Smooth muscle cell (in vitro differentiated cells): ENCODE measurements at regions not wholly inside any gene's neighbourhood (a gene's known extent, or its start where the extent isn't known, plus 50 kb on each side); places are given as distances from the start of the nearest gene placed in this dataset.

Experiments used
- DNase-seq: peaks from one replicate; lab custom pipeline; 2025; ENCODE audit not compliant: unreplicated experiment; lab: John Stamatoyannopoulos, UW
- H2AFZ ChIP-seq: fragments of 200-600 bp; sonication (generic); 2 replicates; pipeline ENCODE4 v1.6.0; 2016; ENCODE audit warnings: antibody characterized with exemption, low read depth, mild to moderate bottlenecking
- H3F3A ChIP-seq: fragments of 200-600 bp; sonication (generic); 2 replicates; pipeline ENCODE4 v1.6.0; 2017; ENCODE audit warnings: antibody characterized with exemption, low read depth
- H3K27ac ChIP-seq: fragments of 200-600 bp; sonication (generic); 2 replicates; pipeline ENCODE4 v1.5.1; 2016; ENCODE audit warnings: low read depth, mild to moderate bottlenecking
- H3K27me3 ChIP-seq: fragments of 200-600 bp; sonication (generic); 2 replicates; pipeline ENCODE4 v1.6.1; 2016; ENCODE audit warnings: low read depth, mild to moderate bottlenecking
- H3K36me3 ChIP-seq: fragments of 200-600 bp; sonication (generic); 2 replicates; pipeline ENCODE4 v1.5.1; 2016; ENCODE audit warnings: low read depth
- H3K4me1 ChIP-seq: fragments of 200-600 bp; sonication (generic); 2 replicates; pipeline ENCODE4 v1.5.1; 2016; ENCODE audit warnings: low read depth
- H3K4me2 ChIP-seq: fragments of 200-600 bp; sonication (generic); 2 replicates; pipeline ENCODE4 v1.6.0; 2016; ENCODE audit warnings: mild to moderate bottlenecking
- H3K4me3 ChIP-seq: fragments of 200-600 bp; sonication (generic); 2 replicates; pipeline ENCODE4 v1.5.1; 2016; ENCODE audit warnings: mild to moderate bottlenecking
- H3K79me2 ChIP-seq: fragments of 200-600 bp; sonication (generic); 2 replicates; pipeline ENCODE4 v1.6.0; 2016; ENCODE audit warnings: low read depth, mild to moderate bottlenecking
- H3K9ac ChIP-seq: fragments of 200-600 bp; sonication (generic); 2 replicates; pipeline ENCODE4 v1.6.0; 2016; ENCODE audit warnings: low read depth
- H3K9me3 ChIP-seq: fragments of 200-600 bp; sonication (generic); replicated peaks from 2 replicates; pipeline ENCODE4 v1.5.1; 2016; ENCODE audit warnings: low read depth
- H4K20me1 ChIP-seq: fragments of 200-600 bp; sonication (generic); 2 replicates; pipeline ENCODE4 v1.6.0; 2016; ENCODE audit warnings: low read depth
- WGBS: methylation state at CpG from one replicate; pipeline ENCODE4 v1.1.7; 2016; ENCODE audit warnings: low lambda C conversion rate; 5-methylcytosine and 5-hydroxymethylcytosine counted together
- TF ChIP-seq, protein P1 (sequence below): fragments of 200-600 bp; sonication (generic); IDR thresholded peaks from 2 replicates; pipeline ENCODE4 v1.5.1; 2017; ENCODE audit warnings: borderline replicate concordance, mild to moderate bottlenecking, antibody characterized with exemption; ENCODE audit not compliant: insufficient read depth, poor library complexity, severe bottlenecking

DNA sequence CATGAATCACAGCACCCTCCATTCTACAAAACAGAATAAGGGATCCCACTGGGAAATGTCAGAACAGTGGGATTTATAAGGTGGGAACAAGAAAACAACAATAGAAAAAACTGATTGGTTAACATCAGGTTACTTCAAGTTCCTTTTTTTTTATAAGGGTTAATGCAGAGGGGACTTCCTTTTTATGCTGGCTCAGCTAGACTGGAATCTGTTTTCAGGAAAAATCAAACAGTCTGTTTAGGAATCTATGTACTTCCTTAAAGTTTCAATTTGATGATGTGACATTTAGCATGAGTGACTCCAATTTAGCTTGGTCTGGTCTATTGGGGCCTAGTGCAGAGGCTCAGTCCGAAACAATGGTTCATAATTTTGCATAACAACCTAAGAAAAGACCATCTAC, 192.9 kb downstream of the ADGRA3 start:
- H4K20me1 ChIP-seq: no peaks in the 10 kb centered on the region
- no peaks in the 10 kb centered on the region for H3K79me2 ChIP-seq
- no peak overlapping the region for H2AFZ ChIP-seq
- H3K27me3 ChIP-seq: no peaks in the 10 kb centered on the region
- H3K27ac ChIP-seq: no peak overlapping the region
- WGBS: 83% methylated on average over 1 of the region's 1 CpG
- no peaks in the 10 kb centered on the region for H3K36me3 ChIP-seq
- no peak overlapping the region for H3K9ac ChIP-seq
- DNase-seq: no peak
- TF ChIP-seq, protein P1, sequence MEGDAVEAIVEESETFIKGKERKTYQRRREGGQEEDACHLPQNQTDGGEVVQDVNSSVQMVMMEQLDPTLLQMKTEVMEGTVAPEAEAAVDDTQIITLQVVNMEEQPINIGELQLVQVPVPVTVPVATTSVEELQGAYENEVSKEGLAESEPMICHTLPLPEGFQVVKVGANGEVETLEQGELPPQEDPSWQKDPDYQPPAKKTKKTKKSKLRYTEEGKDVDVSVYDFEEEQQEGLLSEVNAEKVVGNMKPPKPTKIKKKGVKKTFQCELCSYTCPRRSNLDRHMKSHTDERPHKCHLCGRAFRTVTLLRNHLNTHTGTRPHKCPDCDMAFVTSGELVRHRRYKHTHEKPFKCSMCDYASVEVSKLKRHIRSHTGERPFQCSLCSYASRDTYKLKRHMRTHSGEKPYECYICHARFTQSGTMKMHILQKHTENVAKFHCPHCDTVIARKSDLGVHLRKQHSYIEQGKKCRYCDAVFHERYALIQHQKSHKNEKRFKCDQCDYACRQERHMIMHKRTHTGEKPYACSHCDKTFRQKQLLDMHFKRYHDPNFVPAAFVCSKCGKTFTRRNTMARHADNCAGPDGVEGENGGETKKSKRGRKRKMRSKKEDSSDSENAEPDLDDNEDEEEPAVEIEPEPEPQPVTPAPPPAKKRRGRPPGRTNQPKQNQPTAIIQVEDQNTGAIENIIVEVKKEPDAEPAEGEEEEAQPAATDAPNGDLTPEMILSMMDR: no peak
- H3K4me2 ChIP-seq: no peak overlapping the region
- H3F3A ChIP-seq: no peaks in the 10 kb centered on the region
- no peaks in the 10 kb centered on the region for H3K9me3 ChIP-seq
- no peak overlapping the region for H3K4me3 ChIP-seq
- H3K4me1 ChIP-seq: no peaks in the 10 kb centered on the region

DNA sequence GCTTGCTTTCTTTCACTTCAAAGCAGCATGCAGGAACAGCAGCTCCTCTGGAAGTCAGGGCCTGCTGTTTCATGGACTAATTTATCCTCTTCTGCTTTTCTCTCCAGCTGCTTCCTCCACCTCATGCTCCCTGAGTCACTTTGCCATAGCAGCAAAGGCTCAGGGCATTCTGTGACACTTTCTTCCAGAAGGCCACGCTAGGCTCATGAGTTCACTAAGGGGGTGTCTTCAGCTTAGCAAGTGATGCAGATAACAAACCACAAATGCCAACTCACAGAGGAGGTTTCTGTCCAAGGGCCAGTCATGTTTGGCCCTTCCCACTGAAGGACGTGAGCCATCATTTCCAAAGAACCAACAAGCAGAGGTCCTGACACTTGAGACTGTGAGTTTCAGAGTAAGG, 200.2 kb downstream of the ADGRA3 start:
- Histone ChIP-seq H3K79me2 (no peaks in the 10 kb centered on the region), H3K4me2 (no peak overlapping the region), H3K27me3 (no peaks in the 10 kb centered on the region)

DNA sequence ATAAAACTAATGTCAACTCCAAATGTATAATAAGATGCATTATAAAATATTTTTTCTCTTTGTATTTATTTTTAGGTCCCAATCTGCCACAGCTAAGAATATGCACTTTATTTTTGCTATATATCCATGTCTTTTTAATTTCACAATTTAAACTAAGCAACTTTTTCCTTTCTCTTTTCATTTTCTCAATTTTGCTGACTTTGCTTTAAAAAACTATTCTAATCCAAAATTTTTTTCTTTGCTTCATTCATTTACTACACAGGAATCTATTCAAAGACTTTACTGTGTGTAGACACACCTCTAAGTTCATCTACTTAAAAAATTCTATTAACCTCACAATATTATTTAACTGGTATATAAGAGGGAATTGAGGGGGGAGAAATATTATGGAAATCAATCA, 201.9 kb downstream of the ADGRA3 start:
- Histone ChIP-seq H3F3A (no peaks in the 10 kb centered on the region), H2AFZ (no peak overlapping the region), H3K27me3 (no peaks in the 10 kb centered on the region), H3K36me3 (no peaks in the 10 kb centered on the region), H3K4me2 (no peak overlapping the region), H3K9me3 (no peaks in the 10 kb centered on the region), H3K79me2 (no peaks in the 10 kb centered on the region), H3K4me1 (no peaks in the 10 kb centered on the region), H3K9ac (no peak overlapping the region), H3K4me3 (no peak overlapping the region), H3K27ac (no peak overlapping the region), H4K20me1 (no peaks in the 10 kb centered on the region)
- DNase-seq: no peak
- TF ChIP-seq, protein P1: no peak

More for the DNA sequence above, 200.2 kb downstream of the ADGRA3 start:
- no peak for DNase-seq
- Histone ChIP-seq H4K20me1 (no peaks in the 10 kb centered on the region), H3K4me1 (no peaks in the 10 kb centered on the region), H3K27ac (no peak overlapping the region), H3K9ac (no peak overlapping the region), H2AFZ (no peak overlapping the region), H3K36me3 (no peaks in the 10 kb centered on the region), H3K9me3 (no peaks in the 10 kb centered on the region), H3F3A (no peaks in the 10 kb centered on the region), H3K4me3 (no peak overlapping the region)
- TF ChIP-seq, protein P1: no peak
- WGBS: 33% methylated on average over 2 of the region's 2 CpGs

DNA sequence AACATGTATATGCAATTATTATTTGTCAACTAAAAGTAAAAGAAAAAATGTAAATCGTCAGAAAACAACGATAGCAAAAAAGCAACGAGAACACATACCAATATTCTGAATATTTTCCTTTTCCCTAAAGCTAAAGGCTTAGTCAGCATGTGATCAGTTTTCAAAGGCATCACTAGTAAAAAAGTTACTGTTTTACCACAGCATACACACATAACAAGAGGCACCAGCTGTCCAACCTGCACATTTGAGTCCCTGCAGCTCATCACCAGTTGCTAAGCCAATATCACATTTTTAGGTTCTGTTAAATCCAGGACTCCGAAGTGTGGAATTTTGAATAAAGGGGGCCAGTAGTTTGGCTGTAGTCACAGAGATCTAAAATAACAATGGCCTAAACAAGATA, 203.8 kb downstream of the ADGRA3 start:
- TF ChIP-seq, protein P1: no peak
- WGBS: 93% methylated on average over 4 of the region's 4 CpGs
- Histone ChIP-seq H3K4me1 (no peaks in the 10 kb centered on the region), H3K4me3 (no peak overlapping the region), H3F3A (no peaks in the 10 kb centered on the region), H3K36me3 (no peaks in the 10 kb centered on the region), H2AFZ (no peak overlapping the region), H3K9ac (no peak overlapping the region), H3K9me3 (no peaks in the 10 kb centered on the region), H3K4me2 (no peak overlapping the region), H3K79me2 (no peaks in the 10 kb centered on the region), H3K27me3 (no peaks in the 10 kb centered on the region), H4K20me1 (no peaks in the 10 kb centered on the region), H3K27ac (no peak overlapping the region)
- no peak for DNase-seq
